Loucy (cell line): ENCODE measurements at regions not wholly inside any gene's neighbourhood (a gene's known extent, or its start where the extent isn't known, plus 50 kb on each side); places are given as distances from the start of the nearest gene placed in this dataset.

ENCODE experiments used
- H2AFZ ChIP-seq: fragments of 200-600 bp; sonication (generic); 2 replicates; pipeline ENCODE4 v1.6.0; 2016; ENCODE audit warnings: antibody characterized with exemption, mild to moderate bottlenecking, low read length, moderate library complexity
- H3F3A ChIP-seq: fragments of 200-600 bp; 2 replicates; pipeline ENCODE4 v1.6.0; 2016; ENCODE audit warnings: antibody characterized with exemption, low read depth, mild to moderate bottlenecking
- H3K27me3 ChIP-seq: fragments of 200-600 bp; sonication (generic); 2 replicates; pipeline ENCODE4 v1.6.1; 2014; ENCODE audit warnings: low read length, mild to moderate bottlenecking; ENCODE audit not compliant: insufficient read depth, poor library complexity, severe bottlenecking
- H3K36me3 ChIP-seq: fragments of 200-600 bp; sonication (generic); 2 replicates; pipeline ENCODE4 v1.6.1; 2016; ENCODE audit warnings: low read length; ENCODE audit not compliant: insufficient read depth
- H3K4me1 ChIP-seq: fragments of 200-600 bp; sonication (generic); 2 replicates; pipeline ENCODE4 v1.5.1; 2014; ENCODE audit warnings: low read length, mild to moderate bottlenecking; ENCODE audit not compliant: insufficient read depth, poor library complexity, severe bottlenecking
- H3K4me2 ChIP-seq: fragments of 200-600 bp; sonication (generic); 2 replicates; pipeline ENCODE4 v1.6.0; 2014; ENCODE audit warnings: antibody characterized with exemption, low read length, low read depth, mild to moderate bottlenecking; ENCODE audit not compliant: poor library complexity, severe bottlenecking
- H3K4me3 ChIP-seq: fragments of 200-600 bp; sonication (generic); 2 replicates; pipeline ENCODE4 v1.5.1; 2014; ENCODE audit warnings: low read length, mild to moderate bottlenecking, mixed read lengths; ENCODE audit not compliant: poor library complexity, severe bottlenecking
- H3K79me2 ChIP-seq: fragments of 200-600 bp; sonication (generic); 2 replicates; pipeline ENCODE4 v1.6.1; 2014; ENCODE audit warnings: low read length; ENCODE audit not compliant: insufficient read depth
- H3K9ac ChIP-seq: fragments of 200-600 bp; sonication (generic); 2 replicates; pipeline ENCODE4 v1.6.0; 2014; ENCODE audit warnings: mild to moderate bottlenecking, low read depth, low read length, moderate library complexity; ENCODE audit not compliant: poor library complexity, severe bottlenecking
- H3K9me2 ChIP-seq: fragments of 200-600 bp; sonication (generic); replicated peaks from 2 replicates; pipeline ENCODE4 v1.6.1; 2016; ENCODE audit warnings: low read depth, low read length, mixed read lengths
- H3K9me3 ChIP-seq: fragments of 200-600 bp; sonication (generic); 2 replicates; pipeline ENCODE4 v1.6.1; 2014; ENCODE audit warnings: mild to moderate bottlenecking, antibody characterized with exemption, low read length, low read depth; ENCODE audit not compliant: insufficient read depth
- H4K20me1 ChIP-seq: fragments of 200-600 bp; sonication (generic); 2 replicates; pipeline ENCODE4 v1.6.0; 2014; ENCODE audit warnings: antibody characterized with exemption, low read length, mild to moderate bottlenecking; ENCODE audit not compliant: insufficient read depth, poor library complexity, severe bottlenecking
- EZH2phosphoT487 ChIP-seq: fragments of 200-600 bp; IDR thresholded peaks from 2 replicates; pipeline ENCODE4 v1.6.1; 2018; ENCODE audit warnings: antibody characterized with exemption, mild to moderate bottlenecking, moderate library complexity, borderline replicate concordance
- TF ChIP-seq, protein P1 (sequence below): fragments of 200-600 bp; sonication (generic); conservative IDR thresholded peaks from 2 replicates; pipeline ENCODE4 v1.5.1; 2014; ENCODE audit warnings: mild to moderate bottlenecking, antibody characterized with exemption, low read length

DNA sequence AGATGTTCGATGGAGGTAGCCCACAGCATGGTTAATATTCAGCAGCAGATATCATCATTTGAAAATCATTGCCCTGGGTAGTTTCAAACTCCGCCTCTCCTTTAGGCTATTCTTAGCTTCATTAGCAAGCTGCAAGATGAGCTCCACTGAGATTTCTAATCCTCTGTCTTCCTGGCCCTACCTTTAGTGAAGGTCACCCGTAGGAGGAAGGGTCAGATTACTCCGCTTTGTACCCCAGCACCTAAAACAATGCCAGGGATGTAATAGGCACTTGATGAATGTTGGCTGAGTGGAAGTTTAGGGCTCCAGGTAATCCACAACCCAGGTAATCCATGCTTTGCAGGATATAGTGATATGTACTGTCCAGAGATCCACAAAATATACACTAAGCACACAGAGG lies 260.1 kb upstream of the MTNR1B start:
- Histone ChIP-seq H2AFZ (no peak overlapping the region), H3K79me2 (no peaks in the 10 kb centered on the region), H3K9me2 (no peaks in the 10 kb centered on the region), H3K27me3 (no peaks in the 10 kb centered on the region), H3K36me3 (no peaks in the 10 kb centered on the region), H3K4me2 (no peak overlapping the region), H4K20me1 (no peaks in the 10 kb centered on the region), H3K4me1 (no peaks in the 10 kb centered on the region), H3K4me3 (no peak overlapping the region), H3F3A (no peaks in the 10 kb centered on the region), H3K9ac (no peak overlapping the region), H3K9me3 (no peaks in the 10 kb centered on the region)
- no peak for TF ChIP-seq EZH2phosphoT487
- TF ChIP-seq, protein P1, sequence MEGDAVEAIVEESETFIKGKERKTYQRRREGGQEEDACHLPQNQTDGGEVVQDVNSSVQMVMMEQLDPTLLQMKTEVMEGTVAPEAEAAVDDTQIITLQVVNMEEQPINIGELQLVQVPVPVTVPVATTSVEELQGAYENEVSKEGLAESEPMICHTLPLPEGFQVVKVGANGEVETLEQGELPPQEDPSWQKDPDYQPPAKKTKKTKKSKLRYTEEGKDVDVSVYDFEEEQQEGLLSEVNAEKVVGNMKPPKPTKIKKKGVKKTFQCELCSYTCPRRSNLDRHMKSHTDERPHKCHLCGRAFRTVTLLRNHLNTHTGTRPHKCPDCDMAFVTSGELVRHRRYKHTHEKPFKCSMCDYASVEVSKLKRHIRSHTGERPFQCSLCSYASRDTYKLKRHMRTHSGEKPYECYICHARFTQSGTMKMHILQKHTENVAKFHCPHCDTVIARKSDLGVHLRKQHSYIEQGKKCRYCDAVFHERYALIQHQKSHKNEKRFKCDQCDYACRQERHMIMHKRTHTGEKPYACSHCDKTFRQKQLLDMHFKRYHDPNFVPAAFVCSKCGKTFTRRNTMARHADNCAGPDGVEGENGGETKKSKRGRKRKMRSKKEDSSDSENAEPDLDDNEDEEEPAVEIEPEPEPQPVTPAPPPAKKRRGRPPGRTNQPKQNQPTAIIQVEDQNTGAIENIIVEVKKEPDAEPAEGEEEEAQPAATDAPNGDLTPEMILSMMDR, result no peak

DNA sequence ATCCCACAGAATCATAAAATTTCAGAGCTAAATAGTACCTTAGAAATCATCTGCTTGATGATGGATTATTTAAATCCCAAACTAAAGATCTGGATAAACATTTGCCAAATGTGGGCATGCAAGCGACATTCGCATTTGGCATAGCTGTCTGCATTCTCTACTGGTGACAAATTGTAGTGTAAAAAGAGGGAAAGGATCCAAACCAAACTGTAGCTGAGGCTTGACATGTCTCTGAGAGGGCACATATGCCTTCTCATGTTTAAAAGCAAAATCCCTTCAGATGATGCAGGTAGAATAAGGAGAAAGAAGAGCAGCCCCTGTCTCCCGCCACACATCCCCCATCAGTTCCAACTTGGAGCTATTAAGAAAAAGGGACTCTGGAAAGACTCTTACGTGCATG lies 257.5 kb upstream of the MTNR1B start:
- TF ChIP-seq EZH2phosphoT487, result no peak
- TF ChIP-seq, protein P1, result no peak
- H3K4me2 ChIP-seq, result no peak overlapping the region
- no peaks in the 10 kb centered on the region for H3F3A ChIP-seq
- no peaks in the 10 kb centered on the region for H3K9me3 ChIP-seq
- no peaks in the 10 kb centered on the region for H4K20me1 ChIP-seq
- no peaks in the 10 kb centered on the region for H3K9me2 ChIP-seq
- H3K4me1 ChIP-seq, result no peaks in the 10 kb centered on the region
- no peaks in the 10 kb centered on the region for H3K79me2 ChIP-seq
- H2AFZ ChIP-seq, result no peak overlapping the region
- H3K36me3 ChIP-seq, result no peaks in the 10 kb centered on the region
- H3K4me3 ChIP-seq, result no peak overlapping the region
- no peaks in the 10 kb centered on the region for H3K27me3 ChIP-seq
- H3K9ac ChIP-seq, result no peak overlapping the region

DNA sequence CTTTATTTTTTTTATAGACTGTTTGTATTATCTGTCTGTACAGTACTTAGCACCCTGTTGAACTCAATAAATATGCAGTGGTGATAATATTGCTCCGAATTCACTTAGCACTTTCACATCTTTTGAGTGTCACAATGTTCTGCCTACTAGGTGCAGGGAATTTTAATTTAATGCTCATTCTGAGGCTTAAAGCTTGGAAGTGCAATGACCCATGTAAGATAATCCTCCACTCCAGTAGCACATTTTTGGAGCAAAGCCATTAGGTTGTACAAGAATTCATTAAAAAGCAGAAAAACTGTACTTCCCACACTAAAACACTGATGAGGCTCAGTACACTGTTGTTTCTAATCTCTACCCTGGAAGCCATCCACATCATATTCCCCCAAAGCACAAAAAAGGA lies 255.3 kb upstream of the MTNR1B start:
- Histone ChIP-seq H4K20me1 (no peaks in the 10 kb centered on the region), H3K9ac (no peak overlapping the region), H3K79me2 (no peaks in the 10 kb centered on the region), H3K4me1 (no peaks in the 10 kb centered on the region), H3K27me3 (no peaks in the 10 kb centered on the region), H3K4me2 (no peak overlapping the region), H3K9me3 (no peaks in the 10 kb centered on the region), H2AFZ (no peak overlapping the region), H3F3A (no peaks in the 10 kb centered on the region), H3K9me2 (no peaks in the 10 kb centered on the region), H3K4me3 (no peak overlapping the region), H3K36me3 (no peaks in the 10 kb centered on the region)
- no peak for TF ChIP-seq EZH2phosphoT487
- TF ChIP-seq, protein P1, result no peak
